ENCODE measurements at regions not wholly inside any gene's neighbourhood (a gene's known extent, or its start where the extent isn't known, plus 50 kb on each side); places are given as distances from the start of the nearest gene placed in this dataset.

- H3K36me3 ChIP-seq, result no peaks in the 10 kb centered on the region
- intact Hi-C loops (cut with DNase I), result no loop called here
- H3K9me3 ChIP-seq, result no peaks in the 10 kb centered on the region
- H3K27me3 ChIP-seq, result no peaks in the 10 kb centered on the region
- H3K27ac ChIP-seq, result no peak overlapping the region
- no peak for DNase-seq (ENCODE audit: extremely low spot score in 2 of 2)
- H3K4me3 ChIP-seq, result no peak overlapping the region
- H3K4me1 ChIP-seq, result no peaks in the 10 kb centered on the region
- TF ChIP-seq CTCF (IDR thresholded peaks at IDR 0.05) (no peak), POLR2A (IDR thresholded peaks at IDR 0.05) (no peak), POLR2AphosphoS5 (IDR thresholded peaks at IDR 0.05; ENCODE audit: insufficient read depth in 1 of 2, low read depth in 1 of 2) (no peak)
Measured at GRCh38 chr11:26037716-26038115, 294.2 kb upstream of the ANO3 start.

- no peak overlapping the region for H3K27ac ChIP-seq
- H3K27me3 ChIP-seq, result no peaks in the 10 kb centered on the region
- no peaks in the 10 kb centered on the region for H3K9me3 ChIP-seq
- no peaks in the 10 kb centered on the region for H3K36me3 ChIP-seq
- intact Hi-C loops (cut with DNase I), result no loop called here
- H3K4me1 ChIP-seq, result no peaks in the 10 kb centered on the region
- TF ChIP-seq POLR2AphosphoS5 (IDR thresholded peaks at IDR 0.05; ENCODE audit: insufficient read depth in 1 of 2, low read depth in 1 of 2) (no peak), POLR2A (IDR thresholded peaks at IDR 0.05) (no peak)
- H3K4me3 ChIP-seq, result no peak overlapping the region
- no peak for DNase-seq (ENCODE audit: extremely low spot score in 2 of 2)
Measured at GRCh38 chr11:26040339-26040738, 291.6 kb upstream of the ANO3 start.

- intact Hi-C loops (cut with DNase I), result no loop called here
- Histone ChIP-seq H3K4me3 (no peak overlapping the region), H3K27ac (no peak overlapping the region), H3K27me3 (no peaks in the 10 kb centered on the region), H3K4me1 (no peaks in the 10 kb centered on the region), H3K36me3 (no peaks in the 10 kb centered on the region), H3K9me3 (no peaks in the 10 kb centered on the region)
- DNase-seq (ENCODE audit: extremely low spot score in 2 of 2), result no peak
- TF ChIP-seq POLR2AphosphoS5 (IDR thresholded peaks at IDR 0.05; ENCODE audit: insufficient read depth in 1 of 2, low read depth in 1 of 2) (no peak), CTCF (IDR thresholded peaks at IDR 0.05) (no peak), POLR2A (IDR thresholded peaks at IDR 0.05) (no peak)
Measured at GRCh38 chr11:26042113-26042512, 289.8 kb upstream of the ANO3 start.

GRCh38 chr11:26043665-26044064, 288.3 kb upstream of the ANO3 start:
- no peaks in the 10 kb centered on the region for H3K9me3 ChIP-seq
- no peaks in the 10 kb centered on the region for H3K36me3 ChIP-seq
- H3K4me1 ChIP-seq, result no peaks in the 10 kb centered on the region
- TF ChIP-seq POLR2AphosphoS5 (IDR thresholded peaks at IDR 0.05; ENCODE audit: insufficient read depth in 1 of 2, low read depth in 1 of 2), result no peak
- TF ChIP-seq CTCF (IDR thresholded peaks at IDR 0.05), result no peak
- no peak for TF ChIP-seq POLR2A (IDR thresholded peaks at IDR 0.05)
- no peak for DNase-seq (ENCODE audit: extremely low spot score in 2 of 2)
- no peaks in the 10 kb centered on the region for H3K27me3 ChIP-seq
- H3K27ac ChIP-seq, result no peak overlapping the region
- no peak overlapping the region for H3K4me3 ChIP-seq
- intact Hi-C loops (cut with DNase I), result no loop called here

GRCh38 chr11:26044389-26044788, 287.5 kb upstream of the ANO3 start:
- Histone ChIP-seq H3K27me3 (no peaks in the 10 kb centered on the region), H3K4me1 (no peaks in the 10 kb centered on the region), H3K27ac (no peak overlapping the region), H3K4me3 (no peak overlapping the region), H3K9me3 (no peaks in the 10 kb centered on the region), H3K36me3 (no peaks in the 10 kb centered on the region)
- intact Hi-C loops (cut with DNase I), result no loop called here
- DNase-seq (ENCODE audit: extremely low spot score in 2 of 2), result no peak
- no peak for TF ChIP-seq POLR2A (IDR thresholded peaks at IDR 0.05)
- no peak for TF ChIP-seq CTCF (IDR thresholded peaks at IDR 0.05)
- TF ChIP-seq POLR2AphosphoS5 (IDR thresholded peaks at IDR 0.05; ENCODE audit: insufficient read depth in 1 of 2, low read depth in 1 of 2), result no peak

GRCh38 chr11:26045082-26045481, 286.8 kb upstream of the ANO3 start:
- H3K27ac ChIP-seq, result no peak overlapping the region
- intact Hi-C loops (cut with DNase I), result no loop called here
- H3K36me3 ChIP-seq, result no peaks in the 10 kb centered on the region
- H3K4me1 ChIP-seq, result no peaks in the 10 kb centered on the region
- no peak overlapping the region for H3K4me3 ChIP-seq
- H3K27me3 ChIP-seq, result no peaks in the 10 kb centered on the region
- DNase-seq (ENCODE audit: extremely low spot score in 2 of 2), result no peak
- TF ChIP-seq CTCF (IDR thresholded peaks at IDR 0.05) (no peak), POLR2A (IDR thresholded peaks at IDR 0.05) (no peak), POLR2AphosphoS5 (IDR thresholded peaks at IDR 0.05; ENCODE audit: insufficient read depth in 1 of 2, low read depth in 1 of 2) (no peak)
- H3K9me3 ChIP-seq, result no peaks in the 10 kb centered on the region

Data from vagina (tissue), 2 donors.